GM12873 (cell line): ENCODE measurements at regions not wholly inside any gene's neighbourhood (a gene's known extent, or its start where the extent isn't known, plus 50 kb on each side); places are given as distances from the start of the nearest gene placed in this dataset.

Experiments used
- CTCF ChIP-seq: IDR thresholded peaks from 2 replicates; pipeline ENCODE4 v1.5.1; 2012; ENCODE audit warnings: low read depth, mild to moderate bottlenecking, moderate library complexity, low read length, control low read depth; ENCODE audit not compliant: insufficient read depth; ENCODE audit errors: missing control alignments

GRCh38 chr15:38635170-38635569 is 70.6 kb upstream of the RASGRP1 start:
- TF ChIP-seq CTCF: no peak

DNA sequence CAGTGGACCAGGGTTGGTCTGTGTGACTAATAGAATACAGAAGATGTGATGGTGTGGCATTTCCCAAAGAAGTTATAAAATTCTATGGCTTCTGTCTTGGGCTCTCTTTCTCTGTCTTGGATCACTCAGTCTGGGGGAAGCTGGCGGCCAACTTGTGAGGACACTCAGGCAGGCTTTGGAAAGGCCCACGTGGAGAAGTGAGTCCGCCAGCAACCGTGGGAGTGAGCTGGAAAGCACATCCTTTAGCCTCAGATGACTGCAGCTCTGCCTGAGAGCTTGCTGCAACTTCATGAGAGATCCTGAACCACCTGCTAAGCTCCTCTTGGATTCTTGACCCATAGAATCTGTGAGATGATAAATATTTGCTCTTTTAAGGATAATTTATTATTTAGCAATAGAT is 72.0 kb upstream of the RASGRP1 start:
- TF ChIP-seq CTCF: no peak

- no peak for TF ChIP-seq CTCF
These were observed 73.5 kb upstream of the RASGRP1 start for GRCh38 chr15:38638126-38638525.

GRCh38 chr15:38638811-38639210 is 74.2 kb upstream of the RASGRP1 start:
- no peak for TF ChIP-seq CTCF

DNA sequence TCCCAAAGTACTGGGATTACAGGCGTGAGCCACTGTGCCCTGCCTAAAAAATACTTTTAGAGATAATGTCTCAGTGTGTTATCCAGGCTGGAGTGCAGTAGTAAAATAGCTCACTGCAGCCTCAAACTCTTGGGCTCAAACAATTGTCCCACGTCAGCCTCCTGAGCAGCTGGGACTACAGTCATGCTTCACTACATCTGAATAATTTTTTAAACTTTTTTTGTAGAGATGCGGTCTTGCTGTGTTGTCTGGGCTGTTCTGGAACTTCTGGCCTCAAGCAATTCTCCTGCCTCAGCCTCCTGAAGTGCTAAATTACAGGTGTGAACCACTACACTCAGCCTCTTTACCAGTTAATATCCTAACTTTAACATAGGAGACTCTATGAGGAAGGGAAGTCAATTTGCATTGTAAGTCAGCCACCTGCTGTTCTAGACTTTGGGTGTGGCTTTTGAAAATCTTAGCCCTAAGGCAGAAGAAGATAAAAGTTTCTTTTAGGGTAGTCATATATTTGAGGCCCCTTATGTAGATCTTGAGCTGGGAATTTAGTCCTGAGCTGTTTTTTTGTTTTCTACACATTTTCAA is 78.2 kb upstream of the RASGRP1 start:
- TF ChIP-seq CTCF: no peak

- no peak for TF ChIP-seq CTCF
These were observed 82.1 kb upstream of the RASGRP1 start for GRCh38 chr15:38646716-38647115.

- TF ChIP-seq CTCF: peak; percentile 8
These were observed 83.1 kb upstream of the RASGRP1 start for GRCh38 chr15:38647683-38648082.
